OCI-LY1 (cell line): ENCODE measurements at regions not wholly inside any gene's neighbourhood (a gene's known extent, or its start where the extent isn't known, plus 50 kb on each side); places are given as distances from the start of the nearest gene placed in this dataset.
"Not testable (repeated sequence)": the region's sequence is repeated elsewhere in the genome, so short reads cannot be mapped to it uniquely, and the experiment has no call there.

Source experiments
- H2AFZ ChIP-seq: fragments of 200-600 bp; sonication (generic), shearing (Covaris generic); 2 replicates; pipeline ENCODE4 v1.6.0; 2014; ENCODE audit warnings: antibody characterized with exemption, mild to moderate bottlenecking, low read length
- H3F3A ChIP-seq: fragments of 200-600 bp; sonication (generic), shearing (Covaris generic); 2 replicates; pipeline ENCODE4 v1.6.0; 2014; ENCODE audit warnings: mild to moderate bottlenecking, antibody characterized with exemption, low read length, moderate library complexity; ENCODE audit not compliant: insufficient read depth
- H3K27ac ChIP-seq: fragments of 200-600 bp; sonication (generic); 2 replicates; pipeline ENCODE4 v1.5.1; 2014; ENCODE audit warnings: low read length, mixed run types, mild to moderate bottlenecking, low read depth; ENCODE audit not compliant: poor library complexity, severe bottlenecking
- H3K27me3 ChIP-seq: fragments of 200-600 bp; sonication (generic); 2 replicates; pipeline ENCODE4 v1.6.0; 2014; ENCODE audit warnings: antibody characterized with exemption, mild to moderate bottlenecking, low read length, moderate library complexity; ENCODE audit not compliant: insufficient read depth
- H3K36me3 ChIP-seq: fragments of 200-600 bp; sonication (generic); 2 replicates; pipeline ENCODE4 v1.6.1; 2014; ENCODE audit warnings: mild to moderate bottlenecking, antibody characterized with exemption, low read length, moderate library complexity, mixed read lengths; ENCODE audit not compliant: insufficient read depth
- H3K4me1 ChIP-seq: fragments of 200-600 bp; sonication (generic); 2 replicates; pipeline ENCODE4 v1.5.1; 2014; ENCODE audit warnings: mild to moderate bottlenecking, low read length, moderate library complexity; ENCODE audit not compliant: insufficient read depth, severe bottlenecking
- H3K4me2 ChIP-seq: fragments of 200-600 bp; sonication (generic), shearing (Covaris generic); 2 replicates; pipeline ENCODE4 v1.6.1; 2014; ENCODE audit warnings: low read length
- H3K4me3 ChIP-seq: fragments of 200-600 bp; sonication (generic); 2 replicates; pipeline ENCODE4 v1.5.1; 2014; ENCODE audit warnings: low read length, low read depth, mild to moderate bottlenecking, mixed read lengths; ENCODE audit not compliant: poor library complexity, severe bottlenecking
- H3K79me2 ChIP-seq: fragments of 200-600 bp; shearing (Covaris generic); 2 replicates; pipeline ENCODE4 v1.6.1; 2016; ENCODE audit warnings: mixed run types, low read length, mixed read lengths; ENCODE audit not compliant: insufficient read depth
- H3K9ac ChIP-seq: fragments of 200-600 bp; sonication (generic), shearing (Covaris generic); 2 replicates; pipeline ENCODE4 v1.6.1; 2014; ENCODE audit warnings: mild to moderate bottlenecking, low read length, mixed read lengths
- H3K9me2 ChIP-seq: fragments of 200-600 bp; sonication (generic), shearing (Covaris generic); 2 replicates; pipeline ENCODE4 v1.6.1; 2014; ENCODE audit warnings: low read depth, mild to moderate bottlenecking, low read length, mixed read lengths
- H3K9me3 ChIP-seq: fragments of 200-600 bp; shearing (Covaris generic); 2 replicates; pipeline ENCODE4 v1.6.1; 2014; ENCODE audit warnings: low read length, mixed read lengths
- H4K20me1 ChIP-seq: fragments of 200-600 bp; sonication (generic), shearing (Covaris generic); 2 replicates; pipeline ENCODE4 v1.6.0; 2016; ENCODE audit warnings: mild to moderate bottlenecking, low read length; ENCODE audit not compliant: insufficient read depth
- EZH2 ChIP-seq: fragments of 200-600 bp; sonication (generic), shearing (Covaris generic); IDR thresholded peaks from 2 replicates; pipeline ENCODE4 v1.8.0; 2017; ENCODE audit warnings: borderline replicate concordance, mixed run types, mild to moderate bottlenecking, antibody characterized with exemption, low read length, moderate library complexity, mixed read lengths
- TF ChIP-seq, protein P1 (sequence below): fragments of 200-600 bp; sonication (generic), shearing (Covaris generic); IDR thresholded peaks from 2 replicates; pipeline ENCODE4 v1.5.1; 2017; ENCODE audit warnings: mild to moderate bottlenecking, antibody characterized with exemption, low read length, moderate library complexity, mixed read lengths

DNA sequence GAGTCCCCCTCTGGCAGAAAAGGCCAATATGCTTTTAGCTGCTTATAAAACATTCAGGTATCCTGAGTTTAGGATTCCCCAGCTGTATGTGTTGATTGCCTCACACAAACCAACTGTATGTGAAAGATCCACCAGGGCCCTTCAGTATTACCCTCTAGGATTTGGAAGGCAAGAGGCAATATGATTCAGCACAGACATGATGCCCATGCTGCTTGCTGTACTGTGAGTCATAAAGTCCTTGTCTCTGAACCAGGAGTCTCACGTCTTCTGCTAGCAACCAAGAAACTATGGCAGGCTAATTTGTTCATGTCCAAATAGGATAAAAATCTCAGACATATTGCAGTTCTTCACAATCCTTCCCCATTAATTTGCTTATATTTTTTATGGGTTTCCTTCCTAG lies 789.2 kb upstream of the SLC35B3 start:
- no peaks in the 10 kb centered on the region for H3K36me3 ChIP-seq
- no peaks in the 10 kb centered on the region for H4K20me1 ChIP-seq
- no peak overlapping the region for H3K9ac ChIP-seq
- H3K4me1 ChIP-seq = no peaks in the 10 kb centered on the region
- no peaks in the 10 kb centered on the region for H3F3A ChIP-seq
- no peak overlapping the region for H3K4me3 ChIP-seq
- H2AFZ ChIP-seq = no peak overlapping the region
- TF ChIP-seq, protein P1, sequence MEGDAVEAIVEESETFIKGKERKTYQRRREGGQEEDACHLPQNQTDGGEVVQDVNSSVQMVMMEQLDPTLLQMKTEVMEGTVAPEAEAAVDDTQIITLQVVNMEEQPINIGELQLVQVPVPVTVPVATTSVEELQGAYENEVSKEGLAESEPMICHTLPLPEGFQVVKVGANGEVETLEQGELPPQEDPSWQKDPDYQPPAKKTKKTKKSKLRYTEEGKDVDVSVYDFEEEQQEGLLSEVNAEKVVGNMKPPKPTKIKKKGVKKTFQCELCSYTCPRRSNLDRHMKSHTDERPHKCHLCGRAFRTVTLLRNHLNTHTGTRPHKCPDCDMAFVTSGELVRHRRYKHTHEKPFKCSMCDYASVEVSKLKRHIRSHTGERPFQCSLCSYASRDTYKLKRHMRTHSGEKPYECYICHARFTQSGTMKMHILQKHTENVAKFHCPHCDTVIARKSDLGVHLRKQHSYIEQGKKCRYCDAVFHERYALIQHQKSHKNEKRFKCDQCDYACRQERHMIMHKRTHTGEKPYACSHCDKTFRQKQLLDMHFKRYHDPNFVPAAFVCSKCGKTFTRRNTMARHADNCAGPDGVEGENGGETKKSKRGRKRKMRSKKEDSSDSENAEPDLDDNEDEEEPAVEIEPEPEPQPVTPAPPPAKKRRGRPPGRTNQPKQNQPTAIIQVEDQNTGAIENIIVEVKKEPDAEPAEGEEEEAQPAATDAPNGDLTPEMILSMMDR = no peak
- TF ChIP-seq EZH2 = no peak
- no peaks in the 10 kb centered on the region for H3K9me3 ChIP-seq
- H3K79me2 ChIP-seq = no peaks in the 10 kb centered on the region
- no peaks in the 10 kb centered on the region for H3K27me3 ChIP-seq
- H3K27ac ChIP-seq = no peak overlapping the region
- H3K4me2 ChIP-seq = no peak overlapping the region
- H3K9me2 ChIP-seq = no peaks in the 10 kb centered on the region

DNA sequence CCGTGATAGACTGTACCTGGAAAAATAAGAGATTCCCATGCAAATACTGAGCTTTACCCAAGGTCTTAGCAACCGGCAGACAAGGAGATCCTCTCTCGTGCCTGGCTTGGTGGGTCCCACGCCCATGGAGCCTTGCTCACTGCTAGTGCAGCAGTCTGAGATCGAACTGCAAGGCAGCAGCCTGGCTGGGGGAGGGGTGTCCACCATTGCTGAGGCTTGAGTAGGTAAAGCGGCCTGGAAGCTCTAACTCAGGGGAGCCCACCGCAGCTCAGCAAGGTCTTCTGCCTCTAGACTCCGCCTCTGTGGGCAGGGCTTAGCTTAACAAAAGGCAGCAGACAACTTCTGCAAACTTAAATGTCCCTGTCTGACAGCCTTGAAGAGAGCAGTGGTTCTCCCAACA lies 778.4 kb upstream of the SLC35B3 start:
- not testable (repeated sequence) for H3K9me3 ChIP-seq, H3K36me3 ChIP-seq, H3K27ac ChIP-seq, H3K79me2 ChIP-seq, H3K9me2 ChIP-seq, H3K4me3 ChIP-seq, H2AFZ ChIP-seq, H3F3A ChIP-seq, H3K9ac ChIP-seq, H3K4me2 ChIP-seq, H3K4me1 ChIP-seq, H3K27me3 ChIP-seq, H4K20me1 ChIP-seq

DNA sequence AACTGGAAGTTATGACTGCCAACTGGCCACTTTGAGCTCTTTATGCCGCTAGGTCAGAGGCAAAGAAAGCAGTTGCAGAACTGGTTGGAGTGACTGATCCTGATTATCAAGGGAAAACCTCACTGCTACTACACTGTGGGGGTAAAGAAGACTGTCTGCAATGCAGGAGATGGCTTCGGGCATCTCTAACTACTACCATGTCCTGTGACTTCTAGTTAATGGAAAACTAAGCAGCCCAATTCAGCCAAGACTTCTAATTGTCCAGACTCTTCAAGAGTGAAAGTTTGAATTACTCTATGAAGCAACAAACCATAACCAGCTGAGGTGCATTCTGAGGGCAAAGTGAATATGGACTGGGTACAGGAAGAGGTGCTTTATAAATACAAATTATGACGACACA lies 773.6 kb upstream of the SLC35B3 start:
- Histone ChIP-seq H3K9ac (no peak overlapping the region), H3K4me2 (no peak overlapping the region), H3K9me2 (no peaks in the 10 kb centered on the region), H3K4me1 (no peaks in the 10 kb centered on the region), H3K27ac (no peak overlapping the region), H2AFZ (no peak overlapping the region), H3F3A (no peaks in the 10 kb centered on the region), H3K9me3 (no peaks in the 10 kb centered on the region), H3K36me3 (no peaks in the 10 kb centered on the region), H3K4me3 (no peak overlapping the region), H4K20me1 (no peaks in the 10 kb centered on the region), H3K79me2 (no peaks in the 10 kb centered on the region), H3K27me3 (no peaks in the 10 kb centered on the region)
- no peak for TF ChIP-seq EZH2
- TF ChIP-seq, protein P1 = no peak

DNA sequence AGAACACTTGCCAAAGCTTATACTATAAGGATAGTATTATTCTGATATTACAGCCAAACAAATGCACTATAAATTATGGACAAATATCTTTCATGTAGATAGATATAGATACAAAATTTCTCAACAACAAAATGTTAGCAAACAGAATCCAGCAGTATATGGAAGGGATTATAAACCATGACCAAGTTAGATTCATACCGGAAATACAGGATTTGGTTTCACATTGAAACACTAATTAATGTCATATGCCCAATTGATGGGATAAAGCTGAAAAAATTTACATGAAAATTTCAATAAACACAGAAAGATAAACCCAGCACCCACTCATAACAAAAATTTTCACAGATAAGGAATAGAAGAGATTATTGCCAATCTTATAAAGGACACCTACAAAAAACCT lies 770.3 kb upstream of the SLC35B3 start:
- H3K36me3 ChIP-seq = no peaks in the 10 kb centered on the region
- H3K27me3 ChIP-seq = no peaks in the 10 kb centered on the region
- H3F3A ChIP-seq = no peaks in the 10 kb centered on the region
- no peak overlapping the region for H3K4me2 ChIP-seq
- TF ChIP-seq EZH2 = no peak
- TF ChIP-seq, protein P1 = no peak
- no peaks in the 10 kb centered on the region for H3K9me2 ChIP-seq
- H3K4me3 ChIP-seq = no peak overlapping the region
- no peaks in the 10 kb centered on the region for H3K9me3 ChIP-seq
- no peaks in the 10 kb centered on the region for H4K20me1 ChIP-seq
- H3K27ac ChIP-seq = no peak overlapping the region
- no peaks in the 10 kb centered on the region for H3K4me1 ChIP-seq
- H2AFZ ChIP-seq = no peak overlapping the region
- H3K79me2 ChIP-seq = no peaks in the 10 kb centered on the region
- no peak overlapping the region for H3K9ac ChIP-seq
